Liver (tissue), 3 donors: ENCODE measurements at regions not wholly inside any gene's neighbourhood (a gene's known extent, or its start where the extent isn't known, plus 50 kb on each side); places are given as distances from the start of the nearest gene placed in this dataset.

ENCODE experiments used
- EGR1 ChIP-seq, 2 donors: IDR thresholded peaks; 2 replicates each; pipeline ENCODE4 v1.6.1; 2016 to 2018; ENCODE audit warnings: antibody characterized with exemption in 2 of 2, low read depth in 2 of 2
- HNF4A ChIP-seq, 2 donors: conservative IDR thresholded peaks; 2 replicates each; pipeline ENCODE4 v1.6.1; 2016; ENCODE audit warnings: antibody characterized with exemption in 2 of 2, mild to moderate bottlenecking in 2 of 2
- JUND ChIP-seq, 2 donors: IDR thresholded peaks; 2 replicates each; pipeline ENCODE4 v1.6.1; 2016; ENCODE audit warnings: antibody characterized with exemption in 2 of 2
- NR2F2 ChIP-seq: IDR thresholded peaks from 2 replicates; pipeline ENCODE4 v1.6.1; 2016; ENCODE audit warnings: antibody characterized with exemption
- RAD21 ChIP-seq, 2 donors: IDR thresholded peaks; 2 replicates each; pipeline ENCODE4 v1.6.1; 2016; ENCODE audit warnings: antibody characterized with exemption in 2 of 2, mild to moderate bottlenecking in 2 of 2
- RXRA ChIP-seq, 2 donors: IDR thresholded peaks; 2 replicates each; pipeline ENCODE4 v1.6.1; 2017 to 2018; ENCODE audit warnings: antibody characterized with exemption in 2 of 2, mild to moderate bottlenecking in 1 of 2
- SP1 ChIP-seq: IDR thresholded peaks from 2 replicates; pipeline ENCODE4 v1.6.1; 2018; ENCODE audit warnings: antibody characterized with exemption, mild to moderate bottlenecking
- TAF1 ChIP-seq: conservative IDR thresholded peaks from 2 replicates; pipeline ENCODE4 v1.6.1; 2016; ENCODE audit warnings: antibody characterized with exemption, mild to moderate bottlenecking
- YY1 ChIP-seq: IDR thresholded peaks from 2 replicates; pipeline ENCODE4 v1.6.1; 2016; ENCODE audit warnings: antibody characterized with exemption, mild to moderate bottlenecking
- TF ChIP-seq, protein P1 (sequence below): fragments of 150-350 bp; IDR thresholded peaks from 2 replicates; pipeline ENCODE4 v1.5.1; 2017; ENCODE audit warnings: improper control_type of control experiment, low read depth, low read length; ENCODE audit not compliant: missing input control
- TF ChIP-seq, protein P2 (sequence below): IDR thresholded peaks from 2 replicates; pipeline ENCODE4 v1.6.1; 2016; ENCODE audit warnings: antibody characterized with exemption
- TF ChIP-seq, protein P3 (sequence below): IDR thresholded peaks from 2 replicates; pipeline ENCODE4 v1.6.1; 2016; ENCODE audit warnings: antibody characterized with exemption
- TF ChIP-seq, protein P4 (sequence below): IDR thresholded peaks from 2 replicates; pipeline ENCODE4 v1.6.1; 2016; ENCODE audit warnings: antibody characterized with exemption, mild to moderate bottlenecking
- donor health status: healthy.
- donor health status: healthy.

DNA sequence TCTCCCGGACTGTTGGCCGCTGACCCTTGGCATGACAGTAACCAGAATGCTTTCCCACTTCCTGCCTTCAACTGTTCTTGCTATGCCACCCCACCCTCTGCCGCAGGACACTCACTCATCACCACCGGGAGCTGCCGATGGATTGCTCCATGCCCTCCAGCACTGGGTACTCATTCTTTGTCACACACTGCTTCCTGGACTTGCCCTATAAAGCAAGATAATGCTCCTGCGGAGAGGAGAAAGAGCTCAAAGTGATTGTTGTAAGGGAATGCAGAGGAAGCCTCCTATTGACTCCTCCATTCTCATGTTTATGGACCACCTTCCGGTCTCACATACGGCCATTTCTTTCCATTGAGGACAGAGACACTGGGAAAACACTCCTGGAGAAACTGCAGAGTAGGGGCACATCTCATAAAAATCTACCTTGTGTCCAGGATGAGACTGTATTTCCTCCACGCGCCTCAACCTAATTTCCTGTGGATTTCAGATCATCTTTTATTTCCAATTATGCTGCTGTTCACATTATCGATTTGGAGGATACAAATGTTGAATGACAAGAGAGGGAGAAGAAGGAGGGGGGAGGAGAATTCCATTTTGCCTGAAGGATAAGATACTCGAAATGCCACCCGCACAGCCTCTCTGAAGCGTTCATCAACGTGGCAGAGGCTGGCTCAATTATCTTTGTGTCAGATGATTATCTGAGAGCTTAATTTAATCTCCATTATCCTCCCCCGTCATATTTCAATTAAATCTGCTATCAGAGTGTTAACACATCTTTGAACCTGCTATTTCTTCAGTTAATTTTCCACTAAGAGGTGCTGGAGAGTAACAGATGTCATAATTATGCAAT is 486.1 kb upstream of the SALL1 start:
- TF ChIP-seq, protein P1, sequence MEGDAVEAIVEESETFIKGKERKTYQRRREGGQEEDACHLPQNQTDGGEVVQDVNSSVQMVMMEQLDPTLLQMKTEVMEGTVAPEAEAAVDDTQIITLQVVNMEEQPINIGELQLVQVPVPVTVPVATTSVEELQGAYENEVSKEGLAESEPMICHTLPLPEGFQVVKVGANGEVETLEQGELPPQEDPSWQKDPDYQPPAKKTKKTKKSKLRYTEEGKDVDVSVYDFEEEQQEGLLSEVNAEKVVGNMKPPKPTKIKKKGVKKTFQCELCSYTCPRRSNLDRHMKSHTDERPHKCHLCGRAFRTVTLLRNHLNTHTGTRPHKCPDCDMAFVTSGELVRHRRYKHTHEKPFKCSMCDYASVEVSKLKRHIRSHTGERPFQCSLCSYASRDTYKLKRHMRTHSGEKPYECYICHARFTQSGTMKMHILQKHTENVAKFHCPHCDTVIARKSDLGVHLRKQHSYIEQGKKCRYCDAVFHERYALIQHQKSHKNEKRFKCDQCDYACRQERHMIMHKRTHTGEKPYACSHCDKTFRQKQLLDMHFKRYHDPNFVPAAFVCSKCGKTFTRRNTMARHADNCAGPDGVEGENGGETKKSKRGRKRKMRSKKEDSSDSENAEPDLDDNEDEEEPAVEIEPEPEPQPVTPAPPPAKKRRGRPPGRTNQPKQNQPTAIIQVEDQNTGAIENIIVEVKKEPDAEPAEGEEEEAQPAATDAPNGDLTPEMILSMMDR: no peak
- TF ChIP-seq JUND (IDR thresholded peaks at IDR 0.05) (no peak), EGR1 (IDR thresholded peaks at IDR 0.05; ENCODE audit: low read depth in 2 of 2) (no peak), HNF4A (conservative IDR thresholded peaks at IDR 0.05) (no peak), SP1 (no peak), TAF1 (no peak), RAD21 (IDR thresholded peaks at IDR 0.05) (no peak), NR2F2 (no peak), YY1 (no peak), RXRA (IDR thresholded peaks at IDR 0.05) (no peak)
- TF ChIP-seq, protein P2, sequence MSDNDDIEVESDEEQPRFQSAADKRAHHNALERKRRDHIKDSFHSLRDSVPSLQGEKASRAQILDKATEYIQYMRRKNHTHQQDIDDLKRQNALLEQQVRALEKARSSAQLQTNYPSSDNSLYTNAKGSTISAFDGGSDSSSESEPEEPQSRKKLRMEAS: no peak
- TF ChIP-seq, protein P3, sequence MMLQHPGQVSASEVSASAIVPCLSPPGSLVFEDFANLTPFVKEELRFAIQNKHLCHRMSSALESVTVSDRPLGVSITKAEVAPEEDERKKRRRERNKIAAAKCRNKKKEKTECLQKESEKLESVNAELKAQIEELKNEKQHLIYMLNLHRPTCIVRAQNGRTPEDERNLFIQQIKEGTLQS: no peak
- TF ChIP-seq, protein P4, sequence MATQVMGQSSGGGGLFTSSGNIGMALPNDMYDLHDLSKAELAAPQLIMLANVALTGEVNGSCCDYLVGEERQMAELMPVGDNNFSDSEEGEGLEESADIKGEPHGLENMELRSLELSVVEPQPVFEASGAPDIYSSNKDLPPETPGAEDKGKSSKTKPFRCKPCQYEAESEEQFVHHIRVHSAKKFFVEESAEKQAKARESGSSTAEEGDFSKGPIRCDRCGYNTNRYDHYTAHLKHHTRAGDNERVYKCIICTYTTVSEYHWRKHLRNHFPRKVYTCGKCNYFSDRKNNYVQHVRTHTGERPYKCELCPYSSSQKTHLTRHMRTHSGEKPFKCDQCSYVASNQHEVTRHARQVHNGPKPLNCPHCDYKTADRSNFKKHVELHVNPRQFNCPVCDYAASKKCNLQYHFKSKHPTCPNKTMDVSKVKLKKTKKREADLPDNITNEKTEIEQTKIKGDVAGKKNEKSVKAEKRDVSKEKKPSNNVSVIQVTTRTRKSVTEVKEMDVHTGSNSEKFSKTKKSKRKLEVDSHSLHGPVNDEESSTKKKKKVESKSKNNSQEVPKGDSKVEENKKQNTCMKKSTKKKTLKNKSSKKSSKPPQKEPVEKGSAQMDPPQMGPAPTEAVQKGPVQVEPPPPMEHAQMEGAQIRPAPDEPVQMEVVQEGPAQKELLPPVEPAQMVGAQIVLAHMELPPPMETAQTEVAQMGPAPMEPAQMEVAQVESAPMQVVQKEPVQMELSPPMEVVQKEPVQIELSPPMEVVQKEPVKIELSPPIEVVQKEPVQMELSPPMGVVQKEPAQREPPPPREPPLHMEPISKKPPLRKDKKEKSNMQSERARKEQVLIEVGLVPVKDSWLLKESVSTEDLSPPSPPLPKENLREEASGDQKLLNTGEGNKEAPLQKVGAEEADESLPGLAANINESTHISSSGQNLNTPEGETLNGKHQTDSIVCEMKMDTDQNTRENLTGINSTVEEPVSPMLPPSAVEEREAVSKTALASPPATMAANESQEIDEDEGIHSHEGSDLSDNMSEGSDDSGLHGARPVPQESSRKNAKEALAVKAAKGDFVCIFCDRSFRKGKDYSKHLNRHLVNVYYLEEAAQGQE: no peak
